OCI-LY3 (cell line): ENCODE measurements at regions not wholly inside any gene's neighbourhood (a gene's known extent, or its start where the extent isn't known, plus 50 kb on each side); places are given as distances from the start of the nearest gene placed in this dataset.

Experiments
- H2AFZ ChIP-seq: fragments of 200-600, 300-600 bp; shearing (Covaris generic); 2 replicates; pipeline ENCODE4 v1.6.0; 2014; ENCODE audit warnings: antibody characterized with exemption, low read depth, low read length
- H3K27ac ChIP-seq: fragments of 200-600, 300-600 bp; sonication (generic); 2 replicates; pipeline ENCODE4 v1.5.1; 2014; ENCODE audit warnings: mild to moderate bottlenecking, low read length, moderate library complexity, mixed read lengths
- H3K27me3 ChIP-seq: fragments of 200-600, 300-600 bp; sonication (generic); 2 replicates; pipeline ENCODE4 v1.6.1; 2014; ENCODE audit warnings: low read depth, low read length, mixed read lengths
- H3K36me3 ChIP-seq: fragments of 200-600, 300-600 bp; sonication (generic); replicated peaks from 2 replicates; pipeline ENCODE3; 2014; ENCODE audit warnings: low read depth, low read length, mixed read lengths
- H3K4me1 ChIP-seq: fragments of 300-600, 200-600 bp; sonication (generic); 2 replicates; pipeline ENCODE4 v1.6.1; 2014; ENCODE audit warnings: low read length, mixed read lengths
- H3K4me2 ChIP-seq: fragments of 200-600, 300-600 bp; sonication (generic); 2 replicates; pipeline ENCODE4 v1.6.1; 2014; ENCODE audit warnings: low read length, mixed read lengths
- H3K4me3 ChIP-seq: fragments of 300-600, 200-600 bp; sonication (generic); 2 replicates; pipeline ENCODE4 v1.5.1; 2014; ENCODE audit warnings: antibody characterized with exemption, mild to moderate bottlenecking, low read length, moderate library complexity
- H3K79me2 ChIP-seq: fragments of 300-600, 200-600 bp; shearing (Covaris generic); 2 replicates; pipeline ENCODE4 v1.6.1; 2014; ENCODE audit warnings: mild to moderate bottlenecking, low read length, mixed read lengths
- H3K9ac ChIP-seq: fragments of 300-600, 200-600 bp; shearing (Covaris generic); 2 replicates; pipeline ENCODE4 v1.6.0; 2014; ENCODE audit warnings: mild to moderate bottlenecking, low read length, moderate library complexity
- H3K9me3 ChIP-seq: fragments of 200-600, 300-600 bp; shearing (Covaris generic); 2 replicates; pipeline ENCODE4 v1.6.1; 2014; ENCODE audit warnings: low read length, mixed read lengths; ENCODE audit not compliant: insufficient read depth
- H4K20me1 ChIP-seq: fragments of 200-600, 300-600 bp; sonication (generic); 2 replicates; pipeline ENCODE4 v1.6.1; 2016; ENCODE audit warnings: low read length, mixed read lengths; ENCODE audit not compliant: insufficient read depth
- EZH2phosphoT487 ChIP-seq: fragments of 200-600 bp; shearing (Covaris generic); IDR thresholded peaks from 2 replicates; pipeline ENCODE4 v1.6.1; 2018; ENCODE audit warnings: antibody characterized with exemption, mixed run types, low read depth
- TF ChIP-seq, protein P1 (sequence below): fragments of 200-600, 300-600 bp; sonication (generic); IDR thresholded peaks from 2 replicates; pipeline ENCODE4 v1.5.1; 2014; ENCODE audit warnings: antibody characterized with exemption, low read length, low read depth

GRCh38 chr7:156002362-156003066, 190.3 kb upstream of the SHH start:
- H3K27ac ChIP-seq, result no peak overlapping the region
- TF ChIP-seq, protein P1, sequence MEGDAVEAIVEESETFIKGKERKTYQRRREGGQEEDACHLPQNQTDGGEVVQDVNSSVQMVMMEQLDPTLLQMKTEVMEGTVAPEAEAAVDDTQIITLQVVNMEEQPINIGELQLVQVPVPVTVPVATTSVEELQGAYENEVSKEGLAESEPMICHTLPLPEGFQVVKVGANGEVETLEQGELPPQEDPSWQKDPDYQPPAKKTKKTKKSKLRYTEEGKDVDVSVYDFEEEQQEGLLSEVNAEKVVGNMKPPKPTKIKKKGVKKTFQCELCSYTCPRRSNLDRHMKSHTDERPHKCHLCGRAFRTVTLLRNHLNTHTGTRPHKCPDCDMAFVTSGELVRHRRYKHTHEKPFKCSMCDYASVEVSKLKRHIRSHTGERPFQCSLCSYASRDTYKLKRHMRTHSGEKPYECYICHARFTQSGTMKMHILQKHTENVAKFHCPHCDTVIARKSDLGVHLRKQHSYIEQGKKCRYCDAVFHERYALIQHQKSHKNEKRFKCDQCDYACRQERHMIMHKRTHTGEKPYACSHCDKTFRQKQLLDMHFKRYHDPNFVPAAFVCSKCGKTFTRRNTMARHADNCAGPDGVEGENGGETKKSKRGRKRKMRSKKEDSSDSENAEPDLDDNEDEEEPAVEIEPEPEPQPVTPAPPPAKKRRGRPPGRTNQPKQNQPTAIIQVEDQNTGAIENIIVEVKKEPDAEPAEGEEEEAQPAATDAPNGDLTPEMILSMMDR, result no peak
- no peak for TF ChIP-seq EZH2phosphoT487
- no peaks in the 10 kb centered on the region for H3K9me3 ChIP-seq
- no peak overlapping the region for H3K4me2 ChIP-seq
- H3K4me3 ChIP-seq, result no peak overlapping the region
- H3K9ac ChIP-seq, result no peak overlapping the region
- H2AFZ ChIP-seq, result no peak overlapping the region
- H3K4me1 ChIP-seq, result no peaks in the 10 kb centered on the region
- H3K27me3 ChIP-seq, result no peaks in the 10 kb centered on the region
- no peaks in the 10 kb centered on the region for H3K79me2 ChIP-seq
- no peaks in the 10 kb centered on the region for H3K36me3 ChIP-seq
- no peaks in the 10 kb centered on the region for H4K20me1 ChIP-seq

DNA sequence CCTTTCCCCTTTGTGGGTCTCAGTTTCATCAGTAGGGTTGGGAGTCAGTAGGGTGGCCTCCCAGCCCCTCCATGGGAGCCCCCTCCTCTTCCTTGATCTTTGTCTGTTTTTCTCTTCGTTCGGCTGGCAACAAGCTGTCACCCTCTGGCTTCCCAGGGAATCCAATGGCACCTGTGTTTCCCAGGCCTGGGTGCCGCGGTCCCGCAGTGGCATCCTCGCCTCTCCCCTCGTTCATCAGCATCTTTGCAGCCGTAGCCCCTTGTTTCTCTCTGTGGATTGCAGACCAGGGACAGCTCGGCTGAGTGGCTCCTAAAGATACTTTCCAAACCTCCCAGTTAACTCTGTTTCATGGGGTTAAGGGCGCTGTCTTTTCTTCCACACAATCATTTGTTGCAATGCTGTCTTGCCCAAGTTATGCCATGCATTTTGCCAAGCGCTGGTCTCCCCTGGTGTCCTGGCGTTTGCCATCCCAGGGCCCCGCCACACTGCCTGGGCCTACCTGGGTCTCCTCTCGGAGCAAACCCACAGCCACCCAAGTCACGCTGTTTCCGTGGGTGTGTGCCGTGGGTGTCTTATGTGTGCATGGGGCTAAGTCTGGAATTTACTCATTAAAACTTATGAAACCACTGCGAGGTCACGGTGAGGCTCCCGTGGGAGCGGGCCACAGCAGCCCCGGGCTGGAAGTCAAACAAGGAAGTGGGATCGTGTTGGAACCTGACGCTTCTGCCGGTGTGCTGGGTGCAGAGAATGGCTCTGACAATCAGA, 189.4 kb upstream of the SHH start:
- no peak overlapping the region for H2AFZ ChIP-seq
- H3K27me3 ChIP-seq, result no peaks in the 10 kb centered on the region
- no peak for TF ChIP-seq EZH2phosphoT487
- TF ChIP-seq, protein P1, result no peak
- no peaks in the 10 kb centered on the region for H3K79me2 ChIP-seq
- H3K4me3 ChIP-seq, result no peak overlapping the region
- no peak overlapping the region for H3K9ac ChIP-seq
- H3K27ac ChIP-seq, result no peak overlapping the region
- no peaks in the 10 kb centered on the region for H4K20me1 ChIP-seq
- H3K4me1 ChIP-seq, result peaks cover 2% of the 10 kb centered on the region; the same call in 1 of the 2 replicates
- no peaks in the 10 kb centered on the region for H3K36me3 ChIP-seq
- H3K4me2 ChIP-seq, result no peak overlapping the region
- H3K9me3 ChIP-seq, result no peaks in the 10 kb centered on the region

DNA sequence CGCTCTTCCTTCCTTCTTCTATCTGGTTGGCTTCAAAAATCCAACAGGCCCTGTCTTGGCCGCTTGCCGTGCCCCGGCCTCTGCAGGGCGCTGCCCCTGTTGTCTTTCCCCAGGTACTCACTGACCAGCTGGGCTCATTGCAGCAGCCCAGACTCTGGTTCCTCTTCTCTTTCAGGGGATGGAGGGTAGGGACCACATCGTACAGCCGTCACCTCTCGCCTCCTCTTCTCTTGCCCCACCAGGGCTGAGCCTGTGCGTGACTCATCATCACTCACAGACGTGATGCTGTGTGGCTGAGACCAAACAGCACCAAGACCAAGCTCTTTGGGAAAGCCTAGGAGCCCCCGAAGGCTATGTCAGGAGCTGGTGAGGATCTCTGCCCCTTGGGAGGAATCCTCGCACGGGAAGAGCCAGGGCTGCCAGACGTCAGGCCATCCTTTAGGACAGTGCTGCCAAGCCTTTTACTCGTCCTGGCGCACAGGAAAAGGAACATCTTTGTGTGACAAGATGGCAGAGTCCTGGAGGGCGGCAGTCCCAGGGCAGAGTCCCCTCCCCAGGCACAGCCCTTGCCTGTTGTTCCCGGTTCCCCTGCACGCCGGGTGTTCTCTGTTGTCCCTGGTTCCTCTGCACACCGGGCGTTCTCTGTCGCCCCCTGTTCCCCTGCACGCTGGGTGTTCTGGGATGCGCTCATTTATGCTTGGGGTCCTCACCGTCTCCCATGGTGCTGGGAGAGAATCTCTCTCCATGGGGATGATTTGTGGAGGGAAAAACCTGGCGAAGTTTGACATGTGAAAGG, 188.5 kb upstream of the SHH start:
- no peak overlapping the region for H3K4me2 ChIP-seq
- no peaks in the 10 kb centered on the region for H3K9me3 ChIP-seq
- H3K4me1 ChIP-seq, result peaks cover 4% of the 10 kb centered on the region; the same call in 1 of the 2 replicates
- no peak overlapping the region for H3K9ac ChIP-seq
- no peak overlapping the region for H3K27ac ChIP-seq
- TF ChIP-seq, protein P1, result no peak
- TF ChIP-seq EZH2phosphoT487, result no peak
- H4K20me1 ChIP-seq, result no peaks in the 10 kb centered on the region
- no peak overlapping the region for H3K4me3 ChIP-seq
- no peaks in the 10 kb centered on the region for H3K36me3 ChIP-seq
- H2AFZ ChIP-seq, result no peak overlapping the region
- no peaks in the 10 kb centered on the region for H3K79me2 ChIP-seq
- H3K27me3 ChIP-seq, result no peaks in the 10 kb centered on the region
